Thyroid gland (tissue), 4 donors: ENCODE measurements at regions not wholly inside any gene's neighbourhood (a gene's known extent, or its start where the extent isn't known, plus 50 kb on each side); places are given as distances from the start of the nearest gene placed in this dataset.

ENCODE experiments used
- DNase-seq, 2 donors: peaks; one replicate each; pipeline ENCODE4 v3.0.0-alpha.2; 2019
- H3K27ac ChIP-seq, 3 donors: fragments of 200-600 bp; sonication (generic); 1 replicate in 2 of 3; 2 replicates in 1 of 3; pipeline ENCODE4 v1.5.1; 2016 to 2019; ENCODE audit warnings: mild to moderate bottlenecking in 1 of 3, moderate library complexity in 1 of 3
- H3K27me3 ChIP-seq: fragments of 200-600 bp; sonication (generic); one replicate; pipeline ENCODE4 v1.5.1; 2019
- H3K36me3 ChIP-seq, 2 donors: fragments of 200-600 bp; sonication (generic); one replicate each; pipeline ENCODE4 v1.5.1; 2016 to 2019
- H3K4me1 ChIP-seq, 2 donors: fragments of 200-600 bp; sonication (generic); one replicate each; pipeline ENCODE4 v1.5.1; 2017 to 2019
- H3K4me3 ChIP-seq, 3 donors: fragments of 200-600 bp; sonication (generic); replicated peaks in 1 of 3; 1 replicate in 2 of 3; 2 replicates in 1 of 3; pipeline ENCODE4 v1.5.1; 2016; ENCODE audit warnings: mild to moderate bottlenecking in 1 of 3
- H3K9me3 ChIP-seq: fragments of 200-600 bp; sonication (generic); one replicate; pipeline ENCODE4 v1.5.1; 2017
- CTCF ChIP-seq, 6 experiments: fragments of 200-600 bp in 3 of 6; fragments of 450-650 bp in 3 of 6; sonication (generic) in 3 of 6; IDR thresholded peaks; one replicate each; pipeline ENCODE4 v1.5.1; 2016 to 2019; ENCODE audit warnings: antibody characterized with exemption in 6 of 6, mild to moderate bottlenecking in 2 of 6, inconsistent platforms in 1 of 6, moderate library complexity in 1 of 6
- POLR2A ChIP-seq, 2 donors: fragments of 450-650 bp; IDR thresholded peaks; one replicate each; pipeline ENCODE4 v1.6.1; 2017; ENCODE audit warnings: antibody characterized with exemption in 2 of 2, mild to moderate bottlenecking in 2 of 2, moderate library complexity in 1 of 2
- WGBS, 2 donors: methylation state at CpG; one replicate each; pipeline ENCODE4 v1.1.5; 2017; 5-methylcytosine and 5-hydroxymethylcytosine counted together
- intact Hi-C: fragments of 100-400 bp; cut with DNase I; formaldehyde crosslinking; loops from one replicate; pipeline ENCODE4 v1.15.1; 2023

GRCh38 chr6:102387326-102388033 lies 994.0 kb downstream of the GRIK2 start:
- Histone ChIP-seq H3K27ac (no peak overlapping the region), H3K27me3 (no peaks in the 10 kb centered on the region), H3K9me3 (no peaks in the 10 kb centered on the region), H3K4me1 (no peaks in the 10 kb centered on the region), H3K36me3 (no peaks in the 10 kb centered on the region), H3K4me3 (no peak overlapping the region)
- WGBS, 2 donors, result 76 to 80% methylated on average over 2 of the region's 2 CpGs
- no peak for TF ChIP-seq CTCF (IDR thresholded peaks at IDR 0.05)
- TF ChIP-seq POLR2A (IDR thresholded peaks at IDR 0.05), result no peak
- intact Hi-C loops, result no loop called here
- no peak for DNase-seq

- intact Hi-C loops, result no loop called here
- H3K4me1 ChIP-seq, result no peaks in the 10 kb centered on the region
- no peak overlapping the region for H3K4me3 ChIP-seq
- TF ChIP-seq POLR2A (IDR thresholded peaks at IDR 0.05) (no peak), CTCF (IDR thresholded peaks at IDR 0.05) (no peak)
- no peaks in the 10 kb centered on the region for H3K27me3 ChIP-seq
- no peaks in the 10 kb centered on the region for H3K9me3 ChIP-seq
- no peak for DNase-seq
- no peaks in the 10 kb centered on the region for H3K36me3 ChIP-seq
- H3K27ac ChIP-seq, result no peak overlapping the region
Observed at GRCh38 chr6:102381203-102381602, 987.7 kb downstream of the GRIK2 start.

- no peak overlapping the region for H3K4me3 ChIP-seq
- H3K27me3 ChIP-seq, result no peaks in the 10 kb centered on the region
- no peak overlapping the region for H3K27ac ChIP-seq
- no peak for DNase-seq
- H3K4me1 ChIP-seq, result no peaks in the 10 kb centered on the region
- H3K36me3 ChIP-seq, result no peaks in the 10 kb centered on the region
- no peak for TF ChIP-seq CTCF (IDR thresholded peaks at IDR 0.05)
- TF ChIP-seq POLR2A (IDR thresholded peaks at IDR 0.05), result no peak
- intact Hi-C loops, result no loop called here
- no peaks in the 10 kb centered on the region for H3K9me3 ChIP-seq
- 81 to 83% methylated on average over 8 of the region's 8 CpGs for WGBS, 2 donors
Observed at GRCh38 chr6:102356170-102356569, 962.7 kb downstream of the GRIK2 start.

- TF ChIP-seq POLR2A (IDR thresholded peaks at IDR 0.05), result no peak
- TF ChIP-seq CTCF (IDR thresholded peaks at IDR 0.05), result no peak
- 63 to 80% methylated on average over 1 of the region's 1 CpG for WGBS, 2 donors
Observed at GRCh38 chr6:102355578-102355977, 962.1 kb downstream of the GRIK2 start.

GRCh38 chr6:102352552-102352951 lies 959.0 kb downstream of the GRIK2 start:
- Histone ChIP-seq H3K27ac (no peak overlapping the region), H3K27me3 (no peaks in the 10 kb centered on the region), H3K9me3 (no peaks in the 10 kb centered on the region), H3K4me1 (no peaks in the 10 kb centered on the region), H3K4me3 (no peak overlapping the region), H3K36me3 (no peaks in the 10 kb centered on the region)
- 81% methylated on average over 5 of the region's 5 CpGs for WGBS, 2 donors
- intact Hi-C loops, result no loop called here
- no peak for DNase-seq
- TF ChIP-seq POLR2A (IDR thresholded peaks at IDR 0.05) (no peak), CTCF (IDR thresholded peaks at IDR 0.05) (no peak)

More at GRCh38 chr6:102355578-102355977, 962.1 kb downstream of the GRIK2 start:
- no peak for DNase-seq
- no peak overlapping the region for H3K4me3 ChIP-seq
- no peaks in the 10 kb centered on the region for H3K36me3 ChIP-seq
- H3K27me3 ChIP-seq, result no peaks in the 10 kb centered on the region
- no peaks in the 10 kb centered on the region for H3K4me1 ChIP-seq
- intact Hi-C loops, result no loop called here
- H3K27ac ChIP-seq, result no peak overlapping the region
- H3K9me3 ChIP-seq, result no peaks in the 10 kb centered on the region
